ENCODE measurements at regions not wholly inside any gene's neighbourhood (a gene's known extent, or its start where the extent isn't known, plus 50 kb on each side); places are given as distances from the start of the nearest gene placed in this dataset.

- no peak for TF ChIP-seq POLR2A (IDR thresholded peaks at IDR 0.05)
- no peak for TF ChIP-seq POLR2AphosphoS5 (IDR thresholded peaks at IDR 0.05)
- TF ChIP-seq CTCF (IDR thresholded peaks at IDR 0.05), result no peak
Observed at GRCh38 chr20:57902473-57902872, 192.7 kb upstream of the PMEPA1 start.
